SK-N-SH (cell line): ENCODE measurements at regions not wholly inside any gene's neighbourhood (a gene's known extent, or its start where the extent isn't known, plus 50 kb on each side); places are given as distances from the start of the nearest gene placed in this dataset.
"Not testable (repeated sequence)": the region's sequence is repeated elsewhere in the genome, so short reads cannot be mapped to it uniquely, and the experiment has no call there.

Source experiments
- CHD2 ChIP-seq: fragments of 150-350 bp; IDR thresholded peaks from 2 replicates; pipeline ENCODE4 v1.6.1; 2018; ENCODE audit warnings: low read length; ENCODE audit not compliant: partially characterized antibody
- FOXJ3 ChIP-seq: sonication (generic); formaldehyde crosslinking; IDR thresholded peaks from 2 replicates; pipeline ENCODE4 v1.5.1; 2020; ENCODE audit warnings: mild to moderate bottlenecking, missing genetic modification reagents
- MEF2A ChIP-seq: IDR thresholded peaks from 2 replicates; pipeline ENCODE4 v1.4.0; 2012; ENCODE audit warnings: low read depth, borderline replicate concordance
- MXI1 ChIP-seq: IDR thresholded peaks from 2 replicates; pipeline ENCODE4 v1.6.1; 2012; ENCODE audit warnings: mild to moderate bottlenecking, low read depth, low read length, improper control_type of control experiment
- POLR2AphosphoS5 ChIP-seq: IDR thresholded peaks from 2 replicates; pipeline ENCODE4 v1.6.1; 2012; ENCODE audit warnings: low read depth, low read length
- RAD21 ChIP-seq: IDR thresholded peaks from 2 replicates; pipeline ENCODE4 v1.6.1; 2012; ENCODE audit warnings: mild to moderate bottlenecking, low read length
- RCOR1 ChIP-seq: fragments of 150-350 bp; IDR thresholded peaks from 2 replicates; pipeline ENCODE4 v1.6.1; 2017; ENCODE audit warnings: antibody characterized with exemption, low read length
- REST ChIP-seq: IDR thresholded peaks from 2 replicates; pipeline ENCODE4 v1.6.1; 2012; ENCODE audit warnings: mild to moderate bottlenecking, low read depth, low read length, moderate library complexity
- RFX5 ChIP-seq: IDR thresholded peaks from 2 replicates; pipeline ENCODE4 v1.6.1; 2012; ENCODE audit warnings: mild to moderate bottlenecking, improper control_type of control experiment, low read length
- RXRA ChIP-seq: IDR thresholded peaks from 2 replicates; pipeline ENCODE4 v1.4.0; 2012; ENCODE audit warnings: low read depth, mild to moderate bottlenecking, borderline replicate concordance
- TF ChIP-seq, protein P1 (sequence below): fragments of 200-600 bp; sonication (generic); IDR thresholded peaks from 2 replicates; pipeline ENCODE4 v1.6.1; 2017; ENCODE audit warnings: antibody characterized with exemption, mild to moderate bottlenecking, moderate library complexity
- TF ChIP-seq, protein P2 (sequence below): IDR thresholded peaks from 2 replicates; pipeline ENCODE4 v1.4.0; 2012; ENCODE audit warnings: low read depth

GRCh38 chr14:105644891-105645290 lies 118.5 kb downstream of the TMEM121 start:
- TF ChIP-seq, protein P1, sequence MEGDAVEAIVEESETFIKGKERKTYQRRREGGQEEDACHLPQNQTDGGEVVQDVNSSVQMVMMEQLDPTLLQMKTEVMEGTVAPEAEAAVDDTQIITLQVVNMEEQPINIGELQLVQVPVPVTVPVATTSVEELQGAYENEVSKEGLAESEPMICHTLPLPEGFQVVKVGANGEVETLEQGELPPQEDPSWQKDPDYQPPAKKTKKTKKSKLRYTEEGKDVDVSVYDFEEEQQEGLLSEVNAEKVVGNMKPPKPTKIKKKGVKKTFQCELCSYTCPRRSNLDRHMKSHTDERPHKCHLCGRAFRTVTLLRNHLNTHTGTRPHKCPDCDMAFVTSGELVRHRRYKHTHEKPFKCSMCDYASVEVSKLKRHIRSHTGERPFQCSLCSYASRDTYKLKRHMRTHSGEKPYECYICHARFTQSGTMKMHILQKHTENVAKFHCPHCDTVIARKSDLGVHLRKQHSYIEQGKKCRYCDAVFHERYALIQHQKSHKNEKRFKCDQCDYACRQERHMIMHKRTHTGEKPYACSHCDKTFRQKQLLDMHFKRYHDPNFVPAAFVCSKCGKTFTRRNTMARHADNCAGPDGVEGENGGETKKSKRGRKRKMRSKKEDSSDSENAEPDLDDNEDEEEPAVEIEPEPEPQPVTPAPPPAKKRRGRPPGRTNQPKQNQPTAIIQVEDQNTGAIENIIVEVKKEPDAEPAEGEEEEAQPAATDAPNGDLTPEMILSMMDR: not testable (repeated sequence)
- not testable (repeated sequence) for TF ChIP-seq RFX5, RXRA, POLR2AphosphoS5, REST, RCOR1, MXI1, CHD2, FOXJ3, RAD21, MEF2A
- TF ChIP-seq, protein P2, sequence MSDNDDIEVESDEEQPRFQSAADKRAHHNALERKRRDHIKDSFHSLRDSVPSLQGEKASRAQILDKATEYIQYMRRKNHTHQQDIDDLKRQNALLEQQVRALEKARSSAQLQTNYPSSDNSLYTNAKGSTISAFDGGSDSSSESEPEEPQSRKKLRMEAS: not testable (repeated sequence)
